Loucy (cell line): ENCODE measurements at regions not wholly inside any gene's neighbourhood (a gene's known extent, or its start where the extent isn't known, plus 50 kb on each side); places are given as distances from the start of the nearest gene placed in this dataset.

Source experiments
- H2AFZ ChIP-seq: fragments of 200-600 bp; sonication (generic); 2 replicates; pipeline ENCODE4 v1.6.0; 2016; ENCODE audit warnings: antibody characterized with exemption, mild to moderate bottlenecking, low read length, moderate library complexity
- H3F3A ChIP-seq: fragments of 200-600 bp; 2 replicates; pipeline ENCODE4 v1.6.0; 2016; ENCODE audit warnings: antibody characterized with exemption, low read depth, mild to moderate bottlenecking
- H3K27me3 ChIP-seq: fragments of 200-600 bp; sonication (generic); 2 replicates; pipeline ENCODE4 v1.6.1; 2014; ENCODE audit warnings: low read length, mild to moderate bottlenecking; ENCODE audit not compliant: insufficient read depth, poor library complexity, severe bottlenecking
- H3K36me3 ChIP-seq: fragments of 200-600 bp; sonication (generic); 2 replicates; pipeline ENCODE4 v1.6.1; 2016; ENCODE audit warnings: low read length; ENCODE audit not compliant: insufficient read depth
- H3K4me1 ChIP-seq: fragments of 200-600 bp; sonication (generic); 2 replicates; pipeline ENCODE4 v1.5.1; 2014; ENCODE audit warnings: low read length, mild to moderate bottlenecking; ENCODE audit not compliant: insufficient read depth, poor library complexity, severe bottlenecking
- H3K4me2 ChIP-seq: fragments of 200-600 bp; sonication (generic); 2 replicates; pipeline ENCODE4 v1.6.0; 2014; ENCODE audit warnings: antibody characterized with exemption, low read length, low read depth, mild to moderate bottlenecking; ENCODE audit not compliant: poor library complexity, severe bottlenecking
- H3K4me3 ChIP-seq: fragments of 200-600 bp; sonication (generic); 2 replicates; pipeline ENCODE4 v1.5.1; 2014; ENCODE audit warnings: low read length, mild to moderate bottlenecking, mixed read lengths; ENCODE audit not compliant: poor library complexity, severe bottlenecking
- H3K79me2 ChIP-seq: fragments of 200-600 bp; sonication (generic); 2 replicates; pipeline ENCODE4 v1.6.1; 2014; ENCODE audit warnings: low read length; ENCODE audit not compliant: insufficient read depth
- H3K9ac ChIP-seq: fragments of 200-600 bp; sonication (generic); 2 replicates; pipeline ENCODE4 v1.6.0; 2014; ENCODE audit warnings: mild to moderate bottlenecking, low read depth, low read length, moderate library complexity; ENCODE audit not compliant: poor library complexity, severe bottlenecking
- H3K9me2 ChIP-seq: fragments of 200-600 bp; sonication (generic); replicated peaks from 2 replicates; pipeline ENCODE4 v1.6.1; 2016; ENCODE audit warnings: low read depth, low read length, mixed read lengths
- H3K9me3 ChIP-seq: fragments of 200-600 bp; sonication (generic); 2 replicates; pipeline ENCODE4 v1.6.1; 2014; ENCODE audit warnings: mild to moderate bottlenecking, antibody characterized with exemption, low read length, low read depth; ENCODE audit not compliant: insufficient read depth
- H4K20me1 ChIP-seq: fragments of 200-600 bp; sonication (generic); 2 replicates; pipeline ENCODE4 v1.6.0; 2014; ENCODE audit warnings: antibody characterized with exemption, low read length, mild to moderate bottlenecking; ENCODE audit not compliant: insufficient read depth, poor library complexity, severe bottlenecking
- CTCF ChIP-seq: fragments of 200-600 bp; sonication (generic); conservative IDR thresholded peaks from 2 replicates; pipeline ENCODE4 v1.5.1; 2014; ENCODE audit warnings: mild to moderate bottlenecking, antibody characterized with exemption, low read length
- EZH2phosphoT487 ChIP-seq: fragments of 200-600 bp; IDR thresholded peaks from 2 replicates; pipeline ENCODE4 v1.6.1; 2018; ENCODE audit warnings: antibody characterized with exemption, mild to moderate bottlenecking, moderate library complexity, borderline replicate concordance

- H2AFZ ChIP-seq, result no peak overlapping the region
- H3K4me2 ChIP-seq, result no peak overlapping the region
- no peak overlapping the region for H3K9ac ChIP-seq
- no peaks in the 10 kb centered on the region for H3K9me3 ChIP-seq
- no peaks in the 10 kb centered on the region for H3F3A ChIP-seq
- H3K79me2 ChIP-seq, result no peaks in the 10 kb centered on the region
- H3K4me1 ChIP-seq, result no peaks in the 10 kb centered on the region
- no peaks in the 10 kb centered on the region for H3K36me3 ChIP-seq
- H3K27me3 ChIP-seq, result no peaks in the 10 kb centered on the region
- TF ChIP-seq CTCF, result no peak
- TF ChIP-seq EZH2phosphoT487, result no peak
- no peak overlapping the region for H3K4me3 ChIP-seq
- no peaks in the 10 kb centered on the region for H4K20me1 ChIP-seq
- H3K9me2 ChIP-seq, result no peaks in the 10 kb centered on the region
Observed at GRCh38 chr22:35138521-35138920, 72.6 kb downstream of the ISX start.

GRCh38 chr22:35140879-35141745 lies 75.2 kb downstream of the ISX start:
- Histone ChIP-seq H3K79me2 (no peaks in the 10 kb centered on the region), H3K4me2 (no peak overlapping the region), H3K27me3 (no peaks in the 10 kb centered on the region), H3F3A (no peaks in the 10 kb centered on the region), H3K36me3 (no peaks in the 10 kb centered on the region), H3K9ac (no peak overlapping the region), H3K9me3 (no peaks in the 10 kb centered on the region), H2AFZ (no peak overlapping the region), H3K9me2 (no peaks in the 10 kb centered on the region), H4K20me1 (no peaks in the 10 kb centered on the region), H3K4me3 (no peak overlapping the region), H3K4me1 (no peaks in the 10 kb centered on the region)
- TF ChIP-seq CTCF (peak; percentile 23), EZH2phosphoT487 (no peak)

GRCh38 chr22:35148381-35148780 lies 82.4 kb downstream of the ISX start:
- Histone ChIP-seq H3K4me3 (no peak overlapping the region), H3K9ac (no peak overlapping the region), H3K9me3 (no peaks in the 10 kb centered on the region), H3K79me2 (no peaks in the 10 kb centered on the region), H3K9me2 (no peaks in the 10 kb centered on the region), H3K4me2 (no peak overlapping the region), H3K36me3 (no peaks in the 10 kb centered on the region), H4K20me1 (no peaks in the 10 kb centered on the region), H3K4me1 (no peaks in the 10 kb centered on the region), H3F3A (no peaks in the 10 kb centered on the region), H2AFZ (no peak overlapping the region), H3K27me3 (no peaks in the 10 kb centered on the region)
- TF ChIP-seq CTCF (no peak), EZH2phosphoT487 (no peak)
